ENCODE measurements at regions not wholly inside any gene's neighbourhood (a gene's known extent, or its start where the extent isn't known, plus 50 kb on each side); places are given as distances from the start of the nearest gene placed in this dataset.

DNA sequence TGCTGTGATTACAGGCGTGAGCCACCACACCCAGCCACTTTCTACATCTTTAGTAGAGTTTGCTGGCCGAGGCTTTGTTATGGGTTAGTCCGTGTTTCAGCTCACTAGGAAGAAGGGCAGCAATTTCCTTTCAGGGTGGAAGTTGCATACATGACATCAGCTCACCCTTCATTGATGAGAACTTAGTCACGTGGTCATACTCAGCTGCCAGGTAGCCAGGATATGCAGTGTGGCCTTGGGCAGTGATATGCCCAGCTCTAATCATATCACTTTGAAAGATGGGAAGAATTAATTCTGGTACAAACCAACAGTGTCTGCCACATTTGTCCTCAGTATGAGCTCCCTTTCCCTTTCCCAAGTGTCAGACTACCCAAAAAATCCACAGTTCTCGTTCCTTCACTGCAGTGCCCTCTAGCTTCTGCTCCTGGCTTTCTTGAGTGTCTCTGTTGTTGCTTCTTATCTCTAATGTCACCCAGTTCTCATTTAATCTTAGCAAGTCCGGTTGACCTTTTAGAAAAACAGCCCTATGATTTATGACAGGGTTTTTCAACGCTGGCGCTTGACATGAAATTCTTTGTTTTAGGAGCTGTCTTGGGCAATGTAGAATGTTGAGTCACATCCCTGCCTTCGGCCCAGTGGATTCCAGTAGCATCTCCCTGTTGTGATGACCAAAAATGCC is 108.7 kb upstream of the ITGB1 start:
- Histone ChIP-seq H3K4me3 (ENCODE audit: low read length) (no peak overlapping the region), H3K4me1 (ENCODE audit: control insufficient read depth, low read depth, low read length) (no peaks in the 10 kb centered on the region), H2AK5ac (ENCODE audit: low read length) (no peak overlapping the region), H3K4ac (ENCODE audit: low read depth, low read length) (no peak overlapping the region), H3K79me2 (ENCODE audit: control insufficient read depth, insufficient read depth, low read length) (no peaks in the 10 kb centered on the region), H3K27ac (ENCODE audit: low read depth, low read length) (no peak overlapping the region), H3K56ac (ENCODE audit: low read length) (no peak overlapping the region), H3K4me2 (ENCODE audit: low read length) (no peak overlapping the region), H3K23ac (ENCODE audit: low read length) (no peak overlapping the region), H2BK15ac (replicated peaks; ENCODE audit: low read depth) (no peak overlapping the region), H4K8ac (ENCODE audit: low read depth, low read length) (no peak overlapping the region), H2BK5ac (ENCODE audit: low read length) (no peak overlapping the region), H3K79me1 (ENCODE audit: low read length) (no peaks in the 10 kb centered on the region), H3K27me3 (ENCODE audit: insufficient read depth, low read length, poor library complexity) (no peaks in the 10 kb centered on the region), H3K9ac (ENCODE audit: low read length) (no peak overlapping the region), H3K36me3 (ENCODE audit: control insufficient read depth, insufficient read depth, low read length) (no peaks in the 10 kb centered on the region), H4K5ac (ENCODE audit: low read length) (no peak overlapping the region), H2BK120ac (ENCODE audit: low read depth, low read length) (no peak overlapping the region), H3K18ac (ENCODE audit: low read length) (no peak overlapping the region)
- peak; percentile 74 for DNase-seq
- no CpG with 5 or more reads among the region's 9 CpGs for WGBS (ENCODE audit: extremely low coverage, insufficient coverage, low lambda C conversion rate)

DNA sequence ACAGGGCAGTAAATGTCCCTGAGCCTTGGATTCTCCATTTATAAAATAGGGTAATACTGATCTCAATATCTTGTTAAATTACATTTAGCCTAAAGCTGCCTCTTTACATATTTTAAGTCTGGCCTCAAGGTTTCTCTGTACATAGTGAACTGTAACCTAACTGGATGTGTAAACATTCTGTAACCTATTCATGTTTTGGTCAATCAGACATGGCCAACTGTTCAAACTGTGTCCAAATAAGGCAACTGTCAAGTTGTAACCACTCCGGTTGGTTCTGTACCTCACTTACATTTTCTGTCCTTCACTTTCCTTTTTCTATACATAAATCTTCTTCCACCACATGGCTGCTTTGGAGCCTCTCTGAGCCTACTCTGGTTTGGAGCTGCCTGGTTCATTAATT is 107.1 kb upstream of the ITGB1 start:
- no peaks in the 10 kb centered on the region for H3K36me3 ChIP-seq (ENCODE audit: control insufficient read depth, insufficient read depth, low read length)
- no peak overlapping the region for H3K27ac ChIP-seq (ENCODE audit: low read depth, low read length)
- no peak overlapping the region for H3K4me2 ChIP-seq (ENCODE audit: low read length)
- no peak overlapping the region for H3K56ac ChIP-seq (ENCODE audit: low read length)
- no peak overlapping the region for H2BK120ac ChIP-seq (ENCODE audit: low read depth, low read length)
- H3K79me2 ChIP-seq (ENCODE audit: control insufficient read depth, insufficient read depth, low read length) = no peaks in the 10 kb centered on the region
- no peak overlapping the region for H3K18ac ChIP-seq (ENCODE audit: low read length)
- no peaks in the 10 kb centered on the region for H3K79me1 ChIP-seq (ENCODE audit: low read length)
- no peak for DNase-seq
- H3K4me3 ChIP-seq (ENCODE audit: low read length) = no peak overlapping the region
- H3K4ac ChIP-seq (ENCODE audit: low read depth, low read length) = no peak overlapping the region
- H2BK15ac ChIP-seq (replicated peaks; ENCODE audit: low read depth) = no peak overlapping the region
- H2AK5ac ChIP-seq (ENCODE audit: low read length) = no peak overlapping the region
- H2BK5ac ChIP-seq (ENCODE audit: low read length) = no peak overlapping the region
- no CpG with 5 or more reads among the region's 1 CpG for WGBS (ENCODE audit: extremely low coverage, insufficient coverage, low lambda C conversion rate)
- no peak overlapping the region for H4K8ac ChIP-seq (ENCODE audit: low read depth, low read length)
- H3K4me1 ChIP-seq (ENCODE audit: control insufficient read depth, low read depth, low read length) = no peaks in the 10 kb centered on the region
- H3K9ac ChIP-seq (ENCODE audit: low read length) = no peak overlapping the region
- H3K27me3 ChIP-seq (ENCODE audit: insufficient read depth, low read length, poor library complexity) = no peaks in the 10 kb centered on the region
- no peak overlapping the region for H4K5ac ChIP-seq (ENCODE audit: low read length)
- no peak overlapping the region for H3K23ac ChIP-seq (ENCODE audit: low read length)

DNA sequence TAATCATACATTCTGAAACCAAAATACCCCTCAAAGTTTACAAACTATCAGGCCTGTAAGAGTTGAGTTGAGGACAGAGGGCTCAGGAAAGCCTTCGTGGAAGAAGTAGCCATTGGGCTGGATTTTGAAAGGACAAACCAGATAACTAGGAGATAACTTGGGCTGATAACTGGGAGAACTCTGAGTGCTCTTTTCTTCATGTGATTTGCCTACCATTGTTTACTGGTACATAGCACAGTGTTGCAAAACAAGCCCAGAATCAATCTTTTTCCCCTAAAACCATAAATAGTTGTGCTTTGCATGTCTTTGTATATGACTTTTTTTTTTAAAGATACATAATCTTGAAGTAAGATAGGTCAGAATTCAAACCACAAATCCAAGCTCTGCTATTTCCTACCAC is 106.7 kb upstream of the ITGB1 start:
- Histone ChIP-seq H2BK5ac (ENCODE audit: low read length) (no peak overlapping the region), H3K4me2 (ENCODE audit: low read length) (no peak overlapping the region), H4K8ac (ENCODE audit: low read depth, low read length) (no peak overlapping the region), H3K4me3 (ENCODE audit: low read length) (no peak overlapping the region), H3K36me3 (ENCODE audit: control insufficient read depth, insufficient read depth, low read length) (no peaks in the 10 kb centered on the region), H3K23ac (ENCODE audit: low read length) (no peak overlapping the region), H3K4ac (ENCODE audit: low read depth, low read length) (no peak overlapping the region), H2BK15ac (replicated peaks; ENCODE audit: low read depth) (no peak overlapping the region), H3K4me1 (ENCODE audit: control insufficient read depth, low read depth, low read length) (no peaks in the 10 kb centered on the region), H2AK5ac (ENCODE audit: low read length) (no peak overlapping the region), H3K18ac (ENCODE audit: low read length) (no peak overlapping the region), H3K56ac (ENCODE audit: low read length) (no peak overlapping the region), H3K79me2 (ENCODE audit: control insufficient read depth, insufficient read depth, low read length) (no peaks in the 10 kb centered on the region), H2BK120ac (ENCODE audit: low read depth, low read length) (no peak overlapping the region), H3K27ac (ENCODE audit: low read depth, low read length) (no peak overlapping the region), H4K5ac (ENCODE audit: low read length) (no peak overlapping the region), H3K27me3 (ENCODE audit: insufficient read depth, low read length, poor library complexity) (no peaks in the 10 kb centered on the region), H3K79me1 (ENCODE audit: low read length) (no peaks in the 10 kb centered on the region), H3K9ac (ENCODE audit: low read length) (no peak overlapping the region)
- DNase-seq = no peak
- WGBS (ENCODE audit: extremely low coverage, insufficient coverage, low lambda C conversion rate) = no CpG with 5 or more reads among the region's 1 CpG

DNA sequence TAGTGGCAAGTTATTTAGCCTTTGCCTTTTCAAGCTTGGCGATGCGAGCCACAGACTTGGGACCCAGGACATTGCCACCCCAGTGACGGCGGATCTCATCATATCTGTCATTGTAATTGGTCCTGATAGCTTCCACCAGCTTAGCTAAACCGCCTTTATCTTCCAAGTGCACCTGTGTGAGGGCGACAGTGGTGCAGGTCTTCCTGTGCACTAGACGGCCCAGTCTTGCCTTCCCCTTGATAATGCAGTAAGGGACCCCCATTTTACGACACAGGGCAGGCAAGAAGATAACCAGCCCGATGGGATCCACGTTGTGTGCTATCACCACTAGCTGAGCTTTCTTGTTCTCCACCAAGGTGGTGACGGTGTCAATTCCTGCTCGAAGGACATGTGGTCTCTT is 99.6 kb upstream of the ITGB1 start:
- no peak overlapping the region for H2AK5ac ChIP-seq (ENCODE audit: low read length)
- no peak overlapping the region for H3K18ac ChIP-seq (ENCODE audit: low read length)
- H2BK120ac ChIP-seq (ENCODE audit: low read depth, low read length) = no peak overlapping the region
- no peak overlapping the region for H4K5ac ChIP-seq (ENCODE audit: low read length)
- no peak overlapping the region for H3K9ac ChIP-seq (ENCODE audit: low read length)
- no peaks in the 10 kb centered on the region for H3K36me3 ChIP-seq (ENCODE audit: control insufficient read depth, insufficient read depth, low read length)
- no peak overlapping the region for H3K56ac ChIP-seq (ENCODE audit: low read length)
- H3K23ac ChIP-seq (ENCODE audit: low read length) = no peak overlapping the region
- H3K4me2 ChIP-seq (ENCODE audit: low read length) = no peak overlapping the region
- no peaks in the 10 kb centered on the region for H3K79me1 ChIP-seq (ENCODE audit: low read length)
- H2BK5ac ChIP-seq (ENCODE audit: low read length) = no peak overlapping the region
- H3K79me2 ChIP-seq (ENCODE audit: control insufficient read depth, insufficient read depth, low read length) = no peaks in the 10 kb centered on the region
- H2BK15ac ChIP-seq (replicated peaks; ENCODE audit: low read depth) = no peak overlapping the region
- H3K4ac ChIP-seq (ENCODE audit: low read depth, low read length) = no peak overlapping the region
- WGBS (ENCODE audit: extremely low coverage, insufficient coverage, low lambda C conversion rate) = no CpG with 5 or more reads among the region's 12 CpGs
- no peaks in the 10 kb centered on the region for H3K27me3 ChIP-seq (ENCODE audit: insufficient read depth, low read length, poor library complexity)
- H3K4me1 ChIP-seq (ENCODE audit: control insufficient read depth, low read depth, low read length) = no peaks in the 10 kb centered on the region
- no peak overlapping the region for H4K8ac ChIP-seq (ENCODE audit: low read depth, low read length)
- no peak for DNase-seq
- H3K27ac ChIP-seq (ENCODE audit: low read depth, low read length) = no peak overlapping the region
- H3K4me3 ChIP-seq (ENCODE audit: low read length) = no peak overlapping the region

DNA sequence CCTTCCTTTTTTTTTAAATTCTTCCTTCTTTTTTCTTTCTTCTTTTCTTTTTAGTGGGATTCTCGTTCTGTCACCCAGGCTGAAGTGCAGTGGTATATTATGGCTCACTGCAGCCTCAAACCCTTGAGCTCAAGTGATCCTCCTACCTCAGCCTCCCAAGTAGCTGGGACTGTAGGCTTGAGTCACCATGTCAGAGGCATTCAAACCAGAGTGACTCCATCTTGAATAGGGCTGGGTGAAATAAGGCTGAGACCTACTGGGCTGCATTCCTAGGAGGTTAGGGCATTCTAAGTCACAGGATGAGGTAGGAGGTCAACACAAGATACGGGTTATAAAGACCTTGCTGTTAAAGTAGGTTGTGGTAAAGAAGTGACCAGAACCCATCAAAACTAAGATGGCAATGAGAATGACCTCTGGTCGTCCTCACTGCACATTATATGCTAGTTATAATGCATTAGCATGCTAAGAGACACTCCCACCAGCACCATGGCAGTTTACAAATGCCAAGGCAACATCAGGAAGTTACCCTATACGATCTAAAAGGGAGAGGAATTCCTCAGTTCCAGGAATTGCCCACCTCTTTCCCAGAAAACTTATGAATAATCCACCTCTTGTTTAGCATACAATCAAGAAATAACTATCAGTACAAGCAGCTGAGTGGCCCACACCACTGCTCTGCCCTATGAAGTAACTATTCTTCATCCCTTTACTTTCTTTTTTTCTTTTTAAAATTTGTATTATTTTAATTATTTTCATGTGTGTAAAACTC is 99.0 kb upstream of the ITGB1 start:
- no peak overlapping the region for H2BK5ac ChIP-seq (ENCODE audit: low read length)
- H3K23ac ChIP-seq (ENCODE audit: low read length) = no peak overlapping the region
- no peaks in the 10 kb centered on the region for H3K4me1 ChIP-seq (ENCODE audit: control insufficient read depth, low read depth, low read length)
- H3K79me1 ChIP-seq (ENCODE audit: low read length) = no peaks in the 10 kb centered on the region
- H2BK15ac ChIP-seq (replicated peaks; ENCODE audit: low read depth) = no peak overlapping the region
- no peaks in the 10 kb centered on the region for H3K27me3 ChIP-seq (ENCODE audit: insufficient read depth, low read length, poor library complexity)
- H3K4me2 ChIP-seq (ENCODE audit: low read length) = no peak overlapping the region
- H3K4me3 ChIP-seq (ENCODE audit: low read length) = no peak overlapping the region
- H2BK120ac ChIP-seq (ENCODE audit: low read depth, low read length) = no peak overlapping the region
- H3K9ac ChIP-seq (ENCODE audit: low read length) = no peak overlapping the region
- DNase-seq = peak; percentile 35
- H3K4ac ChIP-seq (ENCODE audit: low read depth, low read length) = no peak overlapping the region
- H3K56ac ChIP-seq (ENCODE audit: low read length) = no peak overlapping the region
- H2AK5ac ChIP-seq (ENCODE audit: low read length) = no peak overlapping the region
- no peak overlapping the region for H4K5ac ChIP-seq (ENCODE audit: low read length)
- no peak overlapping the region for H3K27ac ChIP-seq (ENCODE audit: low read depth, low read length)
- H3K36me3 ChIP-seq (ENCODE audit: control insufficient read depth, insufficient read depth, low read length) = no peaks in the 10 kb centered on the region
- H3K79me2 ChIP-seq (ENCODE audit: control insufficient read depth, insufficient read depth, low read length) = no peaks in the 10 kb centered on the region
- no CpG with 5 or more reads among the region's 4 CpGs for WGBS (ENCODE audit: extremely low coverage, insufficient coverage, low lambda C conversion rate)
- H3K18ac ChIP-seq (ENCODE audit: low read length) = no peak overlapping the region
- no peak overlapping the region for H4K8ac ChIP-seq (ENCODE audit: low read depth, low read length)

DNA sequence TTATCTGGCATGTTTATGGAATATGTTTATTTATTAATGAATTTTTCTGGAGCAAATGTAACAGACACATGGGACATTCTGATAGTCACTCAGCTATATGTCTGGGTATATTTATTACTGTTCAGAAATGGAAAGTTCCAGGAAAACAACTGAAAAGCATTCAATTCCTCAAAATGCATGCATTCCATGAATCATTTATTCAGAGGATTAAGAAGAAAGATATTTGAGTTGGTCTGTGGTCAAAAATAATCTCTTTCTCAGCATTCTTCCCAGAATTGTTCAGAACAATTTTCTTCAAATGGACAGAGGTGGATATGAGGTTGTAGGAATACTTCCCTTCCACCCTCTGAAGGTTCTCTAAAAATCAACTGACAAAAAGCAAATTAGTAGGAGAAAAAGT is 97.6 kb upstream of the ITGB1 start:
- no peak overlapping the region for H3K4ac ChIP-seq (ENCODE audit: low read depth, low read length)
- H3K27ac ChIP-seq (ENCODE audit: low read depth, low read length) = no peak overlapping the region
- H3K23ac ChIP-seq (ENCODE audit: low read length) = no peak overlapping the region
- no peak overlapping the region for H4K5ac ChIP-seq (ENCODE audit: low read length)
- no peak overlapping the region for H2BK15ac ChIP-seq (replicated peaks; ENCODE audit: low read depth)
- H3K4me2 ChIP-seq (ENCODE audit: low read length) = no peak overlapping the region
- H3K9ac ChIP-seq (ENCODE audit: low read length) = no peak overlapping the region
- DNase-seq = no peak
- no peak overlapping the region for H2BK5ac ChIP-seq (ENCODE audit: low read length)
- no peaks in the 10 kb centered on the region for H3K79me2 ChIP-seq (ENCODE audit: control insufficient read depth, insufficient read depth, low read length)
- H3K36me3 ChIP-seq (ENCODE audit: control insufficient read depth, insufficient read depth, low read length) = no peaks in the 10 kb centered on the region
- no peaks in the 10 kb centered on the region for H3K4me1 ChIP-seq (ENCODE audit: control insufficient read depth, low read depth, low read length)
- no peak overlapping the region for H4K8ac ChIP-seq (ENCODE audit: low read depth, low read length)
- H3K4me3 ChIP-seq (ENCODE audit: low read length) = no peak overlapping the region
- H3K18ac ChIP-seq (ENCODE audit: low read length) = no peak overlapping the region
- H3K56ac ChIP-seq (ENCODE audit: low read length) = no peak overlapping the region
- no peak overlapping the region for H2AK5ac ChIP-seq (ENCODE audit: low read length)
- no peaks in the 10 kb centered on the region for H3K27me3 ChIP-seq (ENCODE audit: insufficient read depth, low read length, poor library complexity)
- no peaks in the 10 kb centered on the region for H3K79me1 ChIP-seq (ENCODE audit: low read length)
- no peak overlapping the region for H2BK120ac ChIP-seq (ENCODE audit: low read depth, low read length)
